A549 (cell line): ENCODE measurements at regions not wholly inside any gene's neighbourhood (a gene's known extent, or its start where the extent isn't known, plus 50 kb on each side); places are given as distances from the start of the nearest gene placed in this dataset.

Source experiments
- JUN ChIP-seq, 2 experiments: fragments of >200 bp; sonication (Bioruptor Twin); formaldehyde crosslinking; IDR thresholded peaks; 2 replicates in 1 of 2; 3 replicates in 1 of 2; pipeline ENCODE4 v1.6.1; 2016 to 2017
- NPAS2 ChIP-seq: fragments of 250-450 bp; sonication (Bioruptor Pico); IDR thresholded peaks from 2 replicates; pipeline ENCODE4 v1.8.0; 2022; ENCODE audit warnings: mild to moderate bottlenecking, moderate library complexity, borderline replicate concordance
- POLR2A ChIP-seq: IDR thresholded peaks from 2 replicates; pipeline ENCODE4 v1.6.1; 2012; ENCODE audit warnings: mild to moderate bottlenecking, low read length
- RAD21 ChIP-seq, 2 experiments: fragments of >200 bp in 1 of 2; sonication (Bioruptor Twin) in 1 of 2; formaldehyde crosslinking in 1 of 2; IDR thresholded peaks in 1 of 2; conservative IDR thresholded peaks in 1 of 2; 2 replicates in 1 of 2; 3 replicates in 1 of 2; pipeline ENCODE4 v1.6.1; 2012 to 2018; ENCODE audit warnings: inconsistent platforms in 1 of 2
- TF ChIP-seq, protein P1 (sequence below): fragments of >200 bp; sonication (Bioruptor Twin); formaldehyde crosslinking; IDR thresholded peaks from 3 replicates; pipeline ENCODE4 v1.5.1; 2016

DNA sequence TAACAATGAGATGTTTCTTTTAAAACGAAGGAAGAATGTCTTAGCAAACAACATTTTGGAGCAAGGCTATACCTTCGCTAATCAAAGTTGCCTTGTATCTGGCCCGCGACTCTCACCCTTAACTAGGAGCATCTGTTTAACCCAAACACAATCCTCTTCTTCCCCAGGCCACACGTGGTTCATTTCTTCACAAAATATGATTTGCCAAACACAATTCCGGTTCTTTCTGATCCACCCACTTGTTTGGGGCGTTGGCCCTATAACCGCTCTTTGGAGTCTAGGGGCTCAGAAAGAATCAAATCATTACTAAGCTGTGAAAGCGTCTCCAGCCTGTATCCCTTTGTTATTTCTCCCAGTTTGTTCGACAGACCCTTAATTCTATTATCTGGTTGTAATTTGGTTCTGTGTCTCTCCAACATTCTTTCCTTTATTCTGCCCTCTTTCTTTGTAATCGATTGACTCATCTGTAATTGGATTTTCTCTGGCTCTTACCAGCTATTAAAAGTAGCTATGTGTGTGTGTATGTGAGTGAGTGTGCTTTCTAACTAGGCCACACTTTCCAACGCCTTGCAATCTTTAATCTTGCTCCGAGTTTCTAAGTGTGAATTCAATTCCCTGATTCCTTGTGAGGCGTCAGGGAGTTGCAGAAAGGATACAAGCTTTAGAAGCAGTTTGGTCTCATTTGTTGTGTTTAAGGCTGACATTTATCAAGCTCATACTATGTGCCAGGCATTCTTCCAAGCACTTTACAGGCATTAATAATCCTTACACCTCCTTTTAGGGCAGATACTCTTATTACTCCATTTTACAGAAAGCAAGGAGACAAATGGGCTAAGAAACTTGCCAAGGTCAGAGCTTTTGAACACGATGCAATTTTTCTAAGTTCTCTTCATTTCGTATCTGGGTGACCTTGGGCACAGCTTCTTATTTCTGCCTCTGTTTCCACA is 138.6 kb upstream of the CPEB2 start:
- TF ChIP-seq, protein P1, sequence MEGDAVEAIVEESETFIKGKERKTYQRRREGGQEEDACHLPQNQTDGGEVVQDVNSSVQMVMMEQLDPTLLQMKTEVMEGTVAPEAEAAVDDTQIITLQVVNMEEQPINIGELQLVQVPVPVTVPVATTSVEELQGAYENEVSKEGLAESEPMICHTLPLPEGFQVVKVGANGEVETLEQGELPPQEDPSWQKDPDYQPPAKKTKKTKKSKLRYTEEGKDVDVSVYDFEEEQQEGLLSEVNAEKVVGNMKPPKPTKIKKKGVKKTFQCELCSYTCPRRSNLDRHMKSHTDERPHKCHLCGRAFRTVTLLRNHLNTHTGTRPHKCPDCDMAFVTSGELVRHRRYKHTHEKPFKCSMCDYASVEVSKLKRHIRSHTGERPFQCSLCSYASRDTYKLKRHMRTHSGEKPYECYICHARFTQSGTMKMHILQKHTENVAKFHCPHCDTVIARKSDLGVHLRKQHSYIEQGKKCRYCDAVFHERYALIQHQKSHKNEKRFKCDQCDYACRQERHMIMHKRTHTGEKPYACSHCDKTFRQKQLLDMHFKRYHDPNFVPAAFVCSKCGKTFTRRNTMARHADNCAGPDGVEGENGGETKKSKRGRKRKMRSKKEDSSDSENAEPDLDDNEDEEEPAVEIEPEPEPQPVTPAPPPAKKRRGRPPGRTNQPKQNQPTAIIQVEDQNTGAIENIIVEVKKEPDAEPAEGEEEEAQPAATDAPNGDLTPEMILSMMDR: no peak
- TF ChIP-seq POLR2A (no peak), RAD21 (conservative IDR thresholded peaks at IDR 0.05 in 1 of 2, IDR thresholded peaks at IDR 0.05 in 1 of 2) (no peak), JUN (IDR thresholded peaks at IDR 0.05) (no peak), NPAS2 (no peak)
